Neural progenitor cell (in vitro differentiated cells): ENCODE measurements at regions not wholly inside any gene's neighbourhood (a gene's known extent, or its start where the extent isn't known, plus 50 kb on each side); places are given as distances from the start of the nearest gene placed in this dataset.

Experiments
- CTCF ChIP-seq: fragments of 200-600 bp; sonication (generic); IDR thresholded peaks from 2 replicates; pipeline ENCODE4 v1.5.1; 2017; ENCODE audit warnings: antibody characterized with exemption, mild to moderate bottlenecking
- EZH2phosphoT487 ChIP-seq: fragments of 200-600 bp; sonication (generic); IDR thresholded peaks from 2 replicates; pipeline ENCODE4 v1.6.1; 2017; ENCODE audit warnings: antibody characterized with exemption

GRCh38 chr9:129285979-129286772 lies 108.1 kb upstream of the IER5L start:
- TF ChIP-seq CTCF (no peak), EZH2phosphoT487 (no peak)
